HepG2 (cell line): ENCODE measurements at regions not wholly inside any gene's neighbourhood (a gene's known extent, or its start where the extent isn't known, plus 50 kb on each side); places are given as distances from the start of the nearest gene placed in this dataset.

ENCODE experiments used
- ATAC-seq: fragments of 200-7000 bp; cut with Tn5 transposase; 3 replicates; pipeline ENCODE4 v1.9.1; 2020; ENCODE audit warnings: mild to moderate bottlenecking, moderate library complexity
- BruUV-seq: library from RNA; stranded (reverse); fragments of 400-500 nt; replicated peaks from 2 replicates; lab custom pipeline; 2021; lab: Mats Ljungman, UMichigan
- CTCF ChIA-PET: fragments of 300-600 bp; formaldehyde crosslinking; extraction: SDS; loops from one replicate; lab custom pipeline; 2021; ENCODE audit warnings: low total read pairs, inconsistent platforms, low intra/inter-chr PET ratio; lab: Yijun Ruan, JAX
- POLR2A ChIA-PET: fragments of 350-600 bp; sonication (Branson Sonifier 250); formaldehyde crosslinking; loops from one replicate; lab custom pipeline; 2020; ENCODE audit warnings: antibody characterized with exemption, inconsistent platforms; lab: Yijun Ruan, JAX
- DNase-seq: peaks from one replicate; pipeline ENCODE4 v3.0.0-alpha.2; 2015; ENCODE audit warnings: low spot score
- FAIRE-seq: peaks from 3 replicates; lab custom pipeline; 2011; peaks lifted over from hg19 to GRCh38; lab: Jason Lieb, UNC
- H2AFZ ChIP-seq: one replicate; pipeline ENCODE4 v1.6.1; 2011; ENCODE audit warnings: low read length, inconsistent platforms
- H3K27ac ChIP-seq: fragments of 300-600 bp; 3 replicates; pipeline ENCODE4 v1.8.0; 2011; ENCODE audit warnings: mixed run types, mild to moderate bottlenecking, mixed read lengths, low read length, inconsistent platforms; ENCODE audit not compliant: insufficient read depth; ENCODE audit errors: extremely low read length
- H3K27me3 ChIP-seq, 2 experiments: fragments of 200-600 bp in 1 of 2; 2 replicates in 1 of 2; 3 replicates in 1 of 2; pipeline versions ENCODE4 v1.6.0 to v1.8.0; 2011; ENCODE audit warnings: low read length in 2 of 2, mild to moderate bottlenecking in 2 of 2, moderate library complexity in 2 of 2, inconsistent platforms in 1 of 2; ENCODE audit not compliant: insufficient read depth in 2 of 2, control insufficient read depth in 1 of 2
- H3K36me3 ChIP-seq, 2 experiments: fragments of 200-600 bp in 1 of 2; replicated peaks in 1 of 2; 2 replicates in 1 of 2; 3 replicates in 1 of 2; pipeline versions ENCODE4 v1.5.1 to v1.8.0; 2011; ENCODE audit warnings: low read length in 2 of 2, inconsistent platforms in 1 of 2; ENCODE audit not compliant: insufficient read depth in 2 of 2, control insufficient read depth in 1 of 2
- H3K4me1 ChIP-seq: 2 replicates; pipeline ENCODE4 v1.5.1; 2012; ENCODE audit warnings: low read length, inconsistent platforms; ENCODE audit not compliant: insufficient read depth
- H3K4me2 ChIP-seq: 2 replicates; pipeline ENCODE4 v1.6.0; 2011; ENCODE audit warnings: low read depth, low read length, inconsistent platforms
- H3K4me3 ChIP-seq, 3 experiments: fragments of 200-600 bp in 1 of 3; sonication (generic), shearing (Covaris generic) in 1 of 3; replicated peaks in 1 of 3; 2 replicates each; pipeline ENCODE4 v1.5.1; 2011 to 2016; ENCODE audit warnings: low read length in 3 of 3, inconsistent platforms in 2 of 3, low read depth in 2 of 3, mild to moderate bottlenecking in 2 of 3, control low read depth in 1 of 3, mixed read lengths in 1 of 3; ENCODE audit not compliant: insufficient read depth in 1 of 3
- H3K79me2 ChIP-seq: one replicate; pipeline ENCODE4 v1.6.1; 2011; ENCODE audit warnings: low read length, inconsistent platforms; ENCODE audit not compliant: insufficient read depth
- H3K9ac ChIP-seq: 2 replicates; pipeline ENCODE4 v1.6.0; 2011; ENCODE audit warnings: mild to moderate bottlenecking, low read depth, low read length, inconsistent platforms; ENCODE audit not compliant: insufficient read depth
- H3K9me3 ChIP-seq: 2 replicates; pipeline ENCODE4 v1.5.1; 2012; ENCODE audit warnings: mild to moderate bottlenecking, low read length
- H4K20me1 ChIP-seq: 2 replicates; pipeline ENCODE4 v1.6.0; 2011; ENCODE audit warnings: inconsistent platforms, mild to moderate bottlenecking, low read length, moderate library complexity; ENCODE audit not compliant: insufficient read depth
- ARNTL ChIP-seq: sonication (generic); formaldehyde crosslinking; IDR thresholded peaks from 2 replicates; pipeline ENCODE4 v1.4.0; 2020; ENCODE audit warnings: mild to moderate bottlenecking, missing genetic modification reagents
- ETV6 ChIP-seq: sonication (generic); formaldehyde crosslinking; conservative IDR thresholded peaks from 2 replicates; pipeline ENCODE4 v1.4.0; 2020; ENCODE audit warnings: missing genetic modification reagents
- HBP1 ChIP-seq: IDR thresholded peaks from 2 replicates; pipeline ENCODE4 v1.6.1; 2016; ENCODE audit warnings: low read depth, control low read depth
- RBAK ChIP-seq: sonication (generic); formaldehyde crosslinking; IDR thresholded peaks from 2 replicates; pipeline ENCODE4 v1.5.1; 2020; ENCODE audit warnings: mild to moderate bottlenecking, missing genetic modification reagents
- SKIL ChIP-seq: sonication (generic); formaldehyde crosslinking; IDR thresholded peaks from 2 replicates; pipeline ENCODE4 v1.8.0; 2022; ENCODE audit warnings: missing genetic modification reagents, mild to moderate bottlenecking, moderate library complexity, borderline replicate concordance
- TP53 ChIP-seq: sonication (generic); formaldehyde crosslinking; conservative IDR thresholded peaks from 2 replicates; pipeline ENCODE4 v1.4.0; 2020; ENCODE audit warnings: missing genetic modification reagents
- ZNF235 ChIP-seq: sonication (generic); formaldehyde crosslinking; IDR thresholded peaks from 2 replicates; pipeline ENCODE4 v1.8.1; 2023; ENCODE audit warnings: mild to moderate bottlenecking, missing genetic modification reagents, borderline replicate concordance
- ZNF441 ChIP-seq: sonication (generic); formaldehyde crosslinking; IDR thresholded peaks from 2 replicates; pipeline ENCODE4 v1.7.0; 2021; ENCODE audit warnings: missing genetic modification reagents, borderline replicate concordance
- ZNF768 ChIP-seq: sonication (generic); formaldehyde crosslinking; IDR thresholded peaks from 2 replicates; pipeline ENCODE4 v1.4.0; 2020; ENCODE audit warnings: missing genetic modification reagents
- WGBS: methylation state at CpG from one replicate; pipeline ENCODE4 v1.1.6; 2017; ENCODE audit warnings: low lambda C conversion rate; 5-methylcytosine and 5-hydroxymethylcytosine counted together
- in situ Hi-C: cut with HindIII; loops from 2 replicates; pipeline ENCODE4 v1.10.0; 2017; ENCODE audit warnings: low pct_unique_long_range_greater_than_20kb; ENCODE audit not compliant: extremely low pct_ligation_motif_present
- intact Hi-C: fragments of 100-400 bp; cut with micrococcal nuclease; formaldehyde crosslinking; loops from one replicate; pipeline ENCODE4 v1.10.0; 2022; ENCODE audit not compliant: unreplicated experiment
- TF ChIP-seq, protein P1 (sequence below): sonication (generic); formaldehyde crosslinking; IDR thresholded peaks from 2 replicates; pipeline ENCODE4 v1.4.0; 2020; ENCODE audit warnings: missing genetic modification reagents
- TF ChIP-seq, protein P2 (sequence below), 2 experiments: IDR thresholded peaks; 2 replicates each; pipeline ENCODE4 v1.6.1; 2011 to 2012; ENCODE audit warnings: low read length in 2 of 2, borderline replicate concordance in 1 of 2, low read depth in 1 of 2, mild to moderate bottlenecking in 1 of 2, moderate library complexity in 1 of 2

DNA sequence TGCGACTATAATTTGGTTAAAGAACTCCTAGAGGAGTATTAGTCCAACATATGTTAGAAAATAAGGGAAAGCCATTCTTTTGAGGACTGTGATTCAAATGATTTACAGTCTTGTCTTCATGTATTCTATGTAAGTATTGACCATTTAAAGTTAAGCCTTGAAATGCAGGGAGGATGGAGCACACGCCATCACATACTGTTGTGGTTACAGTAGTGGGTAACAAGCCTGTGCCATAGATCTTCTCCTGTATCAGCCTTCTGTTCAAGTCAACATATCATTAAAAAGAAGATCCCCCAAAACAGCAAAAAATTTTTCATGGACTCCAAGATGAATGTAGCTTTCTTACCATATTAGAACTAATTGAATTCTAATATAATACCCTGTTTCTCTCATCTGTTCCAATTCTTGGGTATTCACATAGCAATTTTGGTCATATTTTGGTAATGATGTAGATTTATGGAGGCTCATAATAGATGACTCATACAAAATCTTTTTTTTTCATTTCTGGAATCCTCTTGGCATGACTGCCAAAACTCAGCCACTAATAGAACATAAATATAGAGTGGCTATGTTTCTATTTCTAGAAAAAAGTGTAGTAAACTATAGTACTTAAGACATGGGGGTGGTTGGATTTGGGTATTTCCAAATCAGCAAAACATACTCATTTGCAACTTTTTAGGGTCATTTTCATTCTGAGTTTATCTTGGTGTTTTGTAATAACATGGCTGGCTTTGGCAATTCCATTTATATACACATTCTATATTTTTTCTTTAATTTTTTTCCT lies 413.5 kb downstream of the BCKDHB start:
- no peak for FAIRE-seq
- Histone ChIP-seq H3K27ac (no peak overlapping the region), H3K4me2 (no peak overlapping the region), H3K4me3 (no peak overlapping the region), H3K36me3 (no peaks in the 10 kb centered on the region), H3K79me2 (no peaks in the 10 kb centered on the region), H3K4me1 (peaks cover 12% of the 10 kb centered on the region; the same call in 1 of the 2 replicates), H4K20me1 (no peaks in the 10 kb centered on the region), H3K27me3 (no peaks in the 10 kb centered on the region), H2AFZ (no peak overlapping the region), H3K9me3 (no peaks in the 10 kb centered on the region), H3K9ac (no peak overlapping the region)
- no peak for ATAC-seq
- POLR2A ChIA-PET = no interaction called here
- in situ Hi-C loops = no loop called here
- CTCF ChIA-PET = no interaction called here
- no peak for DNase-seq
- 29% methylated on average over 2 of the region's 2 CpGs for WGBS
- TF ChIP-seq SKIL (CRISPR knock-in tag) (no peak), HBP1 (CRISPR knock-in tag) (no peak), ZNF235 (CRISPR knock-in tag) (no peak), TP53 (CRISPR knock-in tag) (no peak), RBAK (no peak), ETV6 (CRISPR knock-in tag) (no peak), ZNF768 (CRISPR knock-in tag) (no peak), ZNF441 (no peak), ARNTL (CRISPR knock-in tag) (no peak)
- TF ChIP-seq, protein P1, sequence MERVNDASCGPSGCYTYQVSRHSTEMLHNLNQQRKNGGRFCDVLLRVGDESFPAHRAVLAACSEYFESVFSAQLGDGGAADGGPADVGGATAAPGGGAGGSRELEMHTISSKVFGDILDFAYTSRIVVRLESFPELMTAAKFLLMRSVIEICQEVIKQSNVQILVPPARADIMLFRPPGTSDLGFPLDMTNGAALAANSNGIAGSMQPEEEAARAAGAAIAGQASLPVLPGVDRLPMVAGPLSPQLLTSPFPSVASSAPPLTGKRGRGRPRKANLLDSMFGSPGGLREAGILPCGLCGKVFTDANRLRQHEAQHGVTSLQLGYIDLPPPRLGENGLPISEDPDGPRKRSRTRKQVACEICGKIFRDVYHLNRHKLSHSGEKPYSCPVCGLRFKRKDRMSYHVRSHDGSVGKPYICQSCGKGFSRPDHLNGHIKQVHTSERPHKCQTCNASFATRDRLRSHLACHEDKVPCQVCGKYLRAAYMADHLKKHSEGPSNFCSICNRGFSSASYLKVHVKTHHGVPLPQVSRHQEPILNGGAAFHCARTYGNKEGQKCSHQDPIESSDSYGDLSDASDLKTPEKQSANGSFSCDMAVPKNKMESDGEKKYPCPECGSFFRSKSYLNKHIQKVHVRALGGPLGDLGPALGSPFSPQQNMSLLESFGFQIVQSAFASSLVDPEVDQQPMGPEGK (CRISPR knock-in tag) = no peak
- TF ChIP-seq, protein P2, sequence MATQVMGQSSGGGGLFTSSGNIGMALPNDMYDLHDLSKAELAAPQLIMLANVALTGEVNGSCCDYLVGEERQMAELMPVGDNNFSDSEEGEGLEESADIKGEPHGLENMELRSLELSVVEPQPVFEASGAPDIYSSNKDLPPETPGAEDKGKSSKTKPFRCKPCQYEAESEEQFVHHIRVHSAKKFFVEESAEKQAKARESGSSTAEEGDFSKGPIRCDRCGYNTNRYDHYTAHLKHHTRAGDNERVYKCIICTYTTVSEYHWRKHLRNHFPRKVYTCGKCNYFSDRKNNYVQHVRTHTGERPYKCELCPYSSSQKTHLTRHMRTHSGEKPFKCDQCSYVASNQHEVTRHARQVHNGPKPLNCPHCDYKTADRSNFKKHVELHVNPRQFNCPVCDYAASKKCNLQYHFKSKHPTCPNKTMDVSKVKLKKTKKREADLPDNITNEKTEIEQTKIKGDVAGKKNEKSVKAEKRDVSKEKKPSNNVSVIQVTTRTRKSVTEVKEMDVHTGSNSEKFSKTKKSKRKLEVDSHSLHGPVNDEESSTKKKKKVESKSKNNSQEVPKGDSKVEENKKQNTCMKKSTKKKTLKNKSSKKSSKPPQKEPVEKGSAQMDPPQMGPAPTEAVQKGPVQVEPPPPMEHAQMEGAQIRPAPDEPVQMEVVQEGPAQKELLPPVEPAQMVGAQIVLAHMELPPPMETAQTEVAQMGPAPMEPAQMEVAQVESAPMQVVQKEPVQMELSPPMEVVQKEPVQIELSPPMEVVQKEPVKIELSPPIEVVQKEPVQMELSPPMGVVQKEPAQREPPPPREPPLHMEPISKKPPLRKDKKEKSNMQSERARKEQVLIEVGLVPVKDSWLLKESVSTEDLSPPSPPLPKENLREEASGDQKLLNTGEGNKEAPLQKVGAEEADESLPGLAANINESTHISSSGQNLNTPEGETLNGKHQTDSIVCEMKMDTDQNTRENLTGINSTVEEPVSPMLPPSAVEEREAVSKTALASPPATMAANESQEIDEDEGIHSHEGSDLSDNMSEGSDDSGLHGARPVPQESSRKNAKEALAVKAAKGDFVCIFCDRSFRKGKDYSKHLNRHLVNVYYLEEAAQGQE (IDR thresholded peaks at IDR 0.05; ENCODE audit: borderline replicate concordance in 1 of 2, low read depth in 1 of 2, low read length in 2 of 2) = no peak
- BruUV-seq = no TSS peak
- intact Hi-C loops = no loop called here
